RCC 7860 (cell line): ENCODE measurements at regions not wholly inside any gene's neighbourhood (a gene's known extent, or its start where the extent isn't known, plus 50 kb on each side); places are given as distances from the start of the nearest gene placed in this dataset.
A peak's percentile ranks its signal among the peaks of the same experiment; 100 is the strongest.

Source experiments
- DNase-seq: peaks from one replicate; pipeline ENCODE4 v3.0.0-alpha.2; 2015; ENCODE audit warnings: low spot score
- FAIRE-seq: peaks from 2 replicates; lab custom pipeline; 2012; peaks lifted over from hg19 to GRCh38; lab: Jason Lieb, UNC

DNA sequence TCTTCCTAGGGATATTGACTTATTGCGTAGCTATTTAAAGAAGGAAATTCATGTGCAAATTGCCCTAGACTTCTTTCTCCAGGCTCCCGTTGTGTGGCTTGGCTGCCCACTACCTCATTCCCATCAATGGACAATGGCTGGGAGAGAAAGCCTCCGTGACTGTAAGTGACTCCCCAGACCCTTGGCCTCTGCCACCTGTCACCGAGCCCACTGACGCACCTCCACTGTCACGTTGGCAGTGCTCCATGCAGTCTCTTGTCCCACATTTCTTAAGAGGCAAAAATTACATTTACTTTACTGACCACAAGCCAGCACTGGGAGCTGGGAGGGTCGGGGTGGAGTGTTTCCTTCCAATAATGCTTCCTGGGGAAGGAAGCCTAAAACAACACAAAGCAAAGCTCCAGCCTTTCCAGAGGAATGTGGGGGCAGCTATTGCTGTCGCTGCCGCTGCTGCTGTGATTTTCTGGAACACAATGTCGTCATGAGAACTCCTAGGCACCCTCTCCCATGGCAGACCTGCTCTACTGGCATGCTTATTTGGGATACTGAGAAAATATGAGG lies 89.7 kb upstream of the STEAP1B start:
- FAIRE-seq, result no peak
- DNase-seq, result no peak

- FAIRE-seq, result no peak
- no peak for DNase-seq
These were observed 88.4 kb upstream of the STEAP1B start for GRCh38 chr7:22588351-22588750.

- FAIRE-seq (peak; percentile 42), DNase-seq (no peak)
These were observed 87.3 kb upstream of the STEAP1B start for GRCh38 chr7:22587322-22587721.

DNA sequence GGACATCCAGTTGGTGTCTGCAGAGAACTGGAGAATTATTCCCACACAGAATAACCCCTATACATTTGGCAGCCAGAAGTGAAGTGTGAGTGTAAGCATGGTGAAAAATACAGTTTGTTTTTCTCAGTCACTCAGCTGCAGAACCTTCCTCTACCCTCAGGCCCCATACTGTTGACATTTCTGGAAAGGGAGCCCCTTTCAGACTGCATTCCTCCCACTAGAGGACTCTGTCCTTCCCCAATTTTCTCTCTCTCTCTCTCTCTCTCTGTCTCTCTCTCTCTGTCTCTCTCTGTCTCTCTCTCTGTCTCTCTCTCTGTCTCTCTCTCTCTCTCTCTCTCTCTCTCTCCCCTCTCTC lies 86.8 kb upstream of the STEAP1B start:
- no peak for FAIRE-seq
- no peak for DNase-seq

- no peak for FAIRE-seq
- DNase-seq, result no peak
These were observed 86.3 kb upstream of the STEAP1B start for GRCh38 chr7:22586101-22586785.

DNA sequence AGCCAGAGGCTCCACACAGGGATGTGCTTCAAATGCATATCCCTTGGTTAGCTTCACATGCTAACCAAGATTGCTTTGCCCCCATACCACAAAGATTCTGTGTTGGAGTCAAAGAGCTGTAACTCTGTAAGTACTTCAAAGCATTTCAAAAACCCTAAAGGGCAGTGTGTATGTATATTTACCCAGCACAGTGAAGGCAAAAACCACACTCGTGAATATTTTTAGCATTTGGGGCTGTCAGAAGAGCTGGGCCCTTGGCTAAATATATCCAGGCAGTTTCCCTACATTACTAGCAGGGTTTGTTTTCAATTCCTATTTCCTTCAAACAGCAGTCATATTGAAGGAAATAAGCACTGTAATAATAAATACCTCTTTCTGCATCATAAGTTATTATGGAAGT lies 84.2 kb upstream of the STEAP1B start:
- no peak for DNase-seq
- FAIRE-seq, result no peak

GRCh38 chr7:22582863-22583622 lies 83.1 kb upstream of the STEAP1B start:
- DNase-seq (peak; percentile 92), FAIRE-seq (peak; percentile 73)

GRCh38 chr7:22581099-22581498 lies 81.1 kb upstream of the STEAP1B start:
- FAIRE-seq (no peak), DNase-seq (no peak)

GRCh38 chr7:22579961-22580360 lies 80.0 kb upstream of the STEAP1B start:
- no peak for FAIRE-seq
- DNase-seq, result no peak

DNA sequence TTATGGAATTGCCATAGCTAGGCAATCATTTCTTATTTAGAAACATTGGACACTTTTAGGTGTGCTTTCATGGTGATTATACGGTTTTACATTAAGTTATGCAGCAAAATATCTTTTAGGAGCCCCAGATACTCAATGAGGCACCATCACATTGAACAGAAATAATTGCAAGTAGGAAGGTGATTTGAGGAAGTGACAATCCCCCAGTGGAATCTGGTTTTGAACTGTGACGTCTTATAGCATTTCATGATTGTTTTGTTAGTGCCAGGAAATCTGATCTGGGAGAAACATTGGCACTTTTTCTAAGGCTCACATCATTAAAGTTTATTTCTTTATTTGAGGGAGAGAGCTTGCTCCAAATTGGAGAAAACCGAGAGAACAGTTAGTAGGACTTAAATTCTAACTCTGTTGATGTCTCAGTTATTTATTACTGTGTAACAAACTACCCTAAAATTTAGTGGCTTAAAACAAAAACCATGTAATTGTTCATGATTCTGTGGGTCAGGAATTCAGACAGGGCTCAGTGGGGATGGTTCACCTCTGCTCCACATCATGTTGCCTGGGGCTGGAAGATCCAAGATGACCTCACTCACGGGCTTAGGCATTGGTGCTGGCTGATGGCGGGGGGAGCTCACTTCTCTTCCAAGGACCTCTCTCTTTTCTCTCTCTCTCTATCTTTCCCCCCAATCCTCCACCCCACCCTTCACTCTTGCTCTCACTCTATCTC lies 78.2 kb upstream of the STEAP1B start:
- FAIRE-seq (peak; percentile 79), DNase-seq (peak; percentile 89)

DNA sequence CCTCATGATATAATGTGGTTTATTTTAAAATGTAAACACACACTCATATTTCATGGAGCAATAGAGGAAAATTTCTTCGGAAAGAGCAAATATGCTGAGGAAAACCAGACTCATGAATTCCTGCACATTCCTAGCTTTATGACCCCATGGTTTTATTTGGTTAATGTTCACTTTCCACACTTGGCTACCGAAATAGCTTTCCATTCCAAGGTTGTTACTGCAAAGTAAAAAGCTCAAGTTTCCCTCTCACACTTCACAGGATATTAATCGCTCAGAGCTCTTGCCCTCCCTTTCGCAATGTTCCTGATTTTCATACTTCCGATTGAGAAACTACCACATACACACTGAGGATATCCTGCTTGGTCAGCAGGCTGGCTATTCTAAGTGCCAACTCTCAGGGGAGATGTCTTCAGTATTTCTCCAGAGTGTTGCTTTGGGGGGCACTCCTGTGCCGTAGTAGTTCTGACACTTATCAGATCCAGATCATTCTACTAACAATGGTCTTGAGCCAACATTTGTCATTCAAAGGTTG lies 77.5 kb upstream of the STEAP1B start:
- FAIRE-seq (peak; percentile 99), DNase-seq (peak; percentile 97)

DNA sequence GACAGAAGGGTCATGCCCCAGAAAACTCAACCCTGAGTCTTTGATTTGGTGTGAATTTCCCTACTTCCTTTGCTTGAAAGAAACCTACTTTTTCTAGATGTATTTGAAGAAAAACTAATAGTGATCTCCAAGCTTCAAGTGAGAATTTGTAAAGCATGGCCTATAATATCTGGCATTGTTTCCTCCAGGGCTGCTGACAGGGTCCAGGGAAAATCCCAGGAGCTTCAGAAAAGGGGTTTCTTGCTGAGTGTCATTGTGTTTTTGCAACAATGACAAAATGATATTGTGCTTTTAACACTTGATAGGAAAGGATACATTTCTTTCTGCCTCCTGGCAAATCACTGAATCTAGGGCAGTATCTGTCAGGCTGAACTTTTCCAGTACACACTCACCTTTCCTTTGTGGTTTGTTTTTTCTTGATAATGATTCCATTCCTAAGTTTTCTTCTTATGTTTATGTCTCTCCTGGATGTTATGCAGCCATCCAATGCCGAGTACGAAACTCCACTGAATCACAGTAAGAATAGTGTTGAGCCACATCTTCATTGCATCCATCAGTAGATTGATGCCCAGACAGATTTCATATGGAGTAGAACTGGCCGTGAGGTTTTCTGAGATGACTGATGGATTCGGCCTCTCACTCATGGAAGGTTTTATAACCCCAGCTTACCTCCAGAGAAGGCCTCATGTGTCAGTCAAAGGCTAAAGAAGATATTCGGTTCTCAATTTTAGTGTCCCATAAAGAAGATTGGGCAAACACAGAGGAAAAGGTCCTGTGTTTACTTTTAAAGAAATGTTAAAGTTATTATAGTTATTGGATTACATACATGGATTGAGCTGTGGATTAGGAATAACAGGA lies 76.9 kb upstream of the STEAP1B start:
- no peak for FAIRE-seq
- DNase-seq, result peak; percentile 48

- FAIRE-seq, result no peak
- DNase-seq, result peak; percentile 52
These were observed 74.9 kb upstream of the STEAP1B start for GRCh38 chr7:22574754-22575520.

DNA sequence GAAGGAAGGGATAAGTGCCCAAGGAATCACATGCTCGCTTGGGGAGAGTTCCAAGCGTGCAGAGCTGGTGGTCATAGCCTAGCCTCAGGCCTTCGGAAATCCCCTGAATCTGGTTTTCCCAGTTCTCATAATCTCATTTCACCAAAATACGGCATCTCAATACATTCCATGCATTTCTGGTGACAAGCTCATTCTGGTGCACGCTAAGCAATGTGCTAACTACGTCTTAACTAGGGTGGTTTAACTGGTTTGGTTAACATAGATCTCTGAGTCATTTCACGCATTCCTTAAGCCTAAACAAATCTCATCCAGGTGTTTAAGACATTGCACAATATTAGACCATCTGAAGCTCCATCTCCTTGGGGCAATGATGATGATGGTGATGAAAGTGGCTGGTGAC lies 72.9 kb upstream of the STEAP1B start:
- FAIRE-seq (peak; percentile 93), DNase-seq (peak; percentile 98)

- FAIRE-seq (no peak), DNase-seq (peak; percentile 21)
These were observed 72.3 kb upstream of the STEAP1B start for GRCh38 chr7:22572292-22572691.

DNA sequence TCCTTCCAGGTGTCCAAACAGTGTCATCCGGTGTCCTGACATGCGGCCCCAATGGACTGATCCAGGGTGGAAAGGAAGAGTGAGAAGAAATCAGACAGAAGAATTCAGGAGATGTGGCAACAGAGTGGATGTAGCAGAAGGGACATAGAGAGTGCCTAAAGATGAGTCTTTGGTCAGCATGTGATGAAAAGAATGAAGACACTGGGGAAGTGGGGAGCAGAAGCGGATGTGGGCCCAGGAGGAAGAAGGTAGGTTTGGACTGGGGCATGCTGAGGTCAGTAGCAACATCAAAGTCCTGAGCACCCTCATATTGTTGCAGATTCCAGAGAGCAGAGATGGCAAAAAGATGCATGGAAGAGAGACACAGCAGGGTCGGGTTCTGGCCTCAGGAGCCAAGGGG lies 71.8 kb upstream of the STEAP1B start:
- FAIRE-seq, result no peak
- DNase-seq, result no peak

DNA sequence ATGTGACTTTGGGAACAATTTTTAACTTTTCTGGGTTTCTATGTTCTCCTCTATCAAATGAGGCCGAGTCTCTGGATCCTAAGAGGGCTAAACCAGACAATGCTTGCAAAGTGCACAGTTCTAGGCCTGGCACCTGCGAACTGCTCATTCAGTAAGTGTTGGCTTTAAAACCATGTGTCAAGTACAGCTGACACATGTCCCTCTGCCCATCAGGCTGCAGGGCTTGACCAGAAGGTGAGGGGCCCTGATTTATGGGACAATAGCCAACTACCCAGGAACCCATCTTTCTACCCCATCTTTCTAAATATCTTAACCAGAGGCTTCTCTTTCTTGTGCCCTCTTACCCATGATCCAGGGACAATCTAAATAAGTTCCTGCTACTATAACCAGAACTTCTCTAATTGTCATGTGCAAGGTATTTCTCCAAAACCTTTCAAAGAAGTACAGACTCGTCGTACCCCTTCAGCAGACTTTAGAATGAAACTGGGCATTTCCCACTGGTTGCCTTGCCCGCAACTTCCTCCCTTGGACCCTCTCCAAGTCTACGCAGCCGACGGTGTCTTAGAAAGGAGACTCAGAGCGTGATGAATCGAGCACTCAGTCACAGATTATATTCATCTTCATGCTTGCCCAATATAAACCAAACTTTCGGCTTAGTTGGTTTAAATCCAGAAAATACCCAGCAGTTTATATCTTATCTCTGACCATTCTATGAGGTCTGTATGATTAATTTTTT lies 69.8 kb upstream of the STEAP1B start:
- peak; percentile 97 for FAIRE-seq
- peak; percentile 94 for DNase-seq

DNA sequence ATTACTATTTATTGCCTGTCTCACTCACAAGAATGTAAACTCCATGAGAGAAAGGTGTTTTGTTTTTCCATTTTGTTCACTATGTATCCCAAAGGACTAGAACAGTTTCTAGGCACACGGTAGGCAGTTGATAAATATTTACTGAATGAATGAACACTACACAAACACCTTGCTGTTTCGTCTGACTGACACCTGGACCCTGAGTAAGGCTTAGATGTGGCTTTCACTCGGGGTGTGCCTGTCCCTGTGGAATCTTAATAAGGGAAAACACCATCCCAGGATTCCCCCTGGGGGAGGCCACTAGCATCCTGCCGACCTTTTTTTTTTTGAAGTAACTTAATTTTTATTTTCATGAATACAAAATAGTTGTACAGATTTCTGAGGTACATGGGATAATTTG lies 66.6 kb upstream of the STEAP1B start:
- FAIRE-seq, result no peak
- no peak for DNase-seq

GRCh38 chr7:22566176-22566575 lies 66.2 kb upstream of the STEAP1B start:
- DNase-seq (no peak), FAIRE-seq (no peak)
